GM23338 (cell line): ENCODE measurements at regions not wholly inside any gene's neighbourhood (a gene's known extent, or its start where the extent isn't known, plus 50 kb on each side); places are given as distances from the start of the nearest gene placed in this dataset.

Source experiments
- ATAC-seq: fragments of 200-7000 bp; cut with Tn5 transposase; 3 replicates; pipeline ENCODE4 v1.9.1; 2020
- DNase-seq: peaks from one replicate; pipeline ENCODE4 v3.0.0-alpha.2; 2015; ENCODE audit warnings: low spot score
- H2AFZ ChIP-seq: fragments of 200-600 bp; sonication (generic); 2 replicates; pipeline ENCODE4 v1.8.0; 2016; ENCODE audit warnings: antibody characterized with exemption, mild to moderate bottlenecking, moderate library complexity
- H3F3A ChIP-seq: fragments of 200-600 bp; sonication (generic); replicated peaks from 2 replicates; pipeline ENCODE4 v1.8.0; 2017; ENCODE audit warnings: antibody characterized with exemption, mixed run types, low read depth
- H3K27ac ChIP-seq: fragments of 200-600 bp; sonication (generic); 2 replicates; pipeline ENCODE4 v1.6.1; 2016; ENCODE audit warnings: low read depth
- H3K27me3 ChIP-seq: fragments of 200-600 bp; sonication (generic); 2 replicates; pipeline ENCODE4 v1.8.0; 2016; ENCODE audit warnings: mild to moderate bottlenecking, mixed run types, moderate library complexity; ENCODE audit not compliant: insufficient read depth
- H3K36me3 ChIP-seq: fragments of 200-600 bp; sonication (generic); 2 replicates; pipeline ENCODE4 v1.8.0; 2016; ENCODE audit warnings: mild to moderate bottlenecking; ENCODE audit not compliant: insufficient read depth
- H3K4me1 ChIP-seq: fragments of 200-600 bp; sonication (generic); 2 replicates; pipeline ENCODE4 v1.8.0; 2016; ENCODE audit warnings: mild to moderate bottlenecking, moderate library complexity; ENCODE audit not compliant: insufficient read depth
- H3K4me2 ChIP-seq: fragments of 200-600 bp; sonication (generic); 2 replicates; pipeline ENCODE4 v1.7.1; 2017; ENCODE audit warnings: mixed run types
- H3K4me3 ChIP-seq: fragments of 200-600 bp; sonication (generic); 2 replicates; pipeline ENCODE4 v1.6.1; 2016; ENCODE audit warnings: mixed run types
- H3K79me2 ChIP-seq: fragments of 200-600 bp; sonication (generic); replicated peaks from 2 replicates; pipeline ENCODE4 v1.8.0; 2017; ENCODE audit warnings: mild to moderate bottlenecking; ENCODE audit not compliant: insufficient read depth
- H3K9me2 ChIP-seq: fragments of 200-600 bp; sonication (generic); 2 replicates; pipeline ENCODE4 v1.8.0; 2017; ENCODE audit not compliant: insufficient read depth
- H4K20me1 ChIP-seq: fragments of 200-600 bp; sonication (generic); replicated peaks from 2 replicates; pipeline ENCODE4 v1.8.0; 2017; ENCODE audit warnings: mild to moderate bottlenecking; ENCODE audit not compliant: insufficient read depth
- H3K27ac Mint-ChIP-seq: 2 replicates; pipeline ENCODE4 v1.8.0; 2020; ENCODE audit warnings: inconsistent platforms, mild to moderate bottlenecking, moderate library complexity, mixed read lengths
- H3K27me3 Mint-ChIP-seq: 3 replicates; pipeline ENCODE4 v1.8.0; 2022; ENCODE audit warnings: low read depth, mild to moderate bottlenecking, moderate library complexity, mixed read lengths, inconsistent platforms; ENCODE audit not compliant: insufficient read depth, poor library complexity
- H3K36me3 Mint-ChIP-seq: 3 replicates; pipeline ENCODE4 v1.8.0; 2021; ENCODE audit warnings: low read depth, mild to moderate bottlenecking, inconsistent platforms, moderate library complexity, mixed read lengths
- H3K4me1 Mint-ChIP-seq: 3 replicates; pipeline ENCODE4 v1.8.0; 2020; ENCODE audit warnings: mild to moderate bottlenecking, inconsistent platforms, mixed read lengths
- H3K4me3 Mint-ChIP-seq: 3 replicates; pipeline ENCODE4 v1.8.0; 2021; ENCODE audit warnings: moderate library complexity, mild to moderate bottlenecking, inconsistent platforms, mixed read lengths
- H3K9me3 Mint-ChIP-seq: 3 replicates; pipeline ENCODE4 v1.8.0; 2020; ENCODE audit warnings: moderate library complexity, mild to moderate bottlenecking, inconsistent platforms, mixed read lengths
- EZH2phosphoT487 ChIP-seq: fragments of 200-600 bp; sonication (generic); IDR thresholded peaks from one replicate; pipeline ENCODE4 v1.8.1; 2018; ENCODE audit warnings: antibody characterized with exemption; ENCODE audit not compliant: unreplicated experiment
- JUNB ChIP-seq: IDR thresholded peaks from one replicate; pipeline ENCODE4 v1.6.1; 2016; ENCODE audit warnings: antibody characterized with exemption; ENCODE audit not compliant: unreplicated experiment
- NANOG ChIP-seq: IDR thresholded peaks from 2 replicates; pipeline ENCODE4 v1.6.1; 2016; ENCODE audit warnings: antibody characterized with exemption, borderline replicate concordance
- POLR2AphosphoS5 ChIP-seq: IDR thresholded peaks from 2 replicates; pipeline ENCODE4 v1.6.1; 2016; ENCODE audit warnings: antibody characterized with exemption, low read depth
- STAT1 ChIP-seq: IDR thresholded peaks from one replicate; pipeline ENCODE4 v1.6.1; 2016; ENCODE audit warnings: antibody characterized with exemption; ENCODE audit not compliant: unreplicated experiment
- ZNF114 ChIP-seq: fragments of 250-450 bp; sonication (Bioruptor Pico); IDR thresholded peaks from 2 replicates; pipeline ENCODE4 v1.5.0; 2020; ENCODE audit warnings: mild to moderate bottlenecking, moderate library complexity
- TF ChIP-seq, protein P1 (sequence below), 2 experiments: fragments of 200-600 bp in 1 of 2; sonication (generic) in 1 of 2; conservative IDR thresholded peaks; 2 replicates each; pipeline versions ENCODE4 v1.5.1 to v1.6.1; 2016 to 2017; ENCODE audit warnings: antibody characterized with exemption in 2 of 2, low read depth in 2 of 2, mild to moderate bottlenecking in 2 of 2, moderate library complexity in 1 of 2
- TF ChIP-seq, protein P2 (sequence below): fragments of 250-450 bp; sonication (Bioruptor Pico); IDR thresholded peaks from 2 replicates; pipeline ENCODE4 v1.5.0; 2020; ENCODE audit warnings: mild to moderate bottlenecking, moderate library complexity

GRCh38 chr12:84660139-84660538 lies 252.5 kb downstream of the SLC6A15 start:
- peaks cover 4% of the 10 kb centered on the region; the same call in 1 of the 2 replicates for H3K4me1 ChIP-seq
- Mint-ChIP-seq H3K9me3 (no peaks in the 10 kb centered on the region), H3K4me3 (no peak overlapping the region), H3K27me3 (no peaks in the 10 kb centered on the region), H3K4me1 (peaks cover 11% of the 10 kb centered on the region; the same call in 2 of the 3 replicates), H3K27ac (no peak overlapping the region), H3K36me3 (no peaks in the 10 kb centered on the region)
- ATAC-seq (no peak), DNase-seq (no peak)
- H4K20me1 ChIP-seq, result no peaks in the 10 kb centered on the region
- no peak for TF ChIP-seq STAT1
- TF ChIP-seq ZNF114, result no peak
- TF ChIP-seq POLR2AphosphoS5, result no peak
- TF ChIP-seq, protein P1, sequence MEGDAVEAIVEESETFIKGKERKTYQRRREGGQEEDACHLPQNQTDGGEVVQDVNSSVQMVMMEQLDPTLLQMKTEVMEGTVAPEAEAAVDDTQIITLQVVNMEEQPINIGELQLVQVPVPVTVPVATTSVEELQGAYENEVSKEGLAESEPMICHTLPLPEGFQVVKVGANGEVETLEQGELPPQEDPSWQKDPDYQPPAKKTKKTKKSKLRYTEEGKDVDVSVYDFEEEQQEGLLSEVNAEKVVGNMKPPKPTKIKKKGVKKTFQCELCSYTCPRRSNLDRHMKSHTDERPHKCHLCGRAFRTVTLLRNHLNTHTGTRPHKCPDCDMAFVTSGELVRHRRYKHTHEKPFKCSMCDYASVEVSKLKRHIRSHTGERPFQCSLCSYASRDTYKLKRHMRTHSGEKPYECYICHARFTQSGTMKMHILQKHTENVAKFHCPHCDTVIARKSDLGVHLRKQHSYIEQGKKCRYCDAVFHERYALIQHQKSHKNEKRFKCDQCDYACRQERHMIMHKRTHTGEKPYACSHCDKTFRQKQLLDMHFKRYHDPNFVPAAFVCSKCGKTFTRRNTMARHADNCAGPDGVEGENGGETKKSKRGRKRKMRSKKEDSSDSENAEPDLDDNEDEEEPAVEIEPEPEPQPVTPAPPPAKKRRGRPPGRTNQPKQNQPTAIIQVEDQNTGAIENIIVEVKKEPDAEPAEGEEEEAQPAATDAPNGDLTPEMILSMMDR (conservative IDR thresholded peaks at IDR 0.05; ENCODE audit: low read depth in 2 of 2), result no peak
- TF ChIP-seq JUNB, result no peak
- TF ChIP-seq, protein P2, sequence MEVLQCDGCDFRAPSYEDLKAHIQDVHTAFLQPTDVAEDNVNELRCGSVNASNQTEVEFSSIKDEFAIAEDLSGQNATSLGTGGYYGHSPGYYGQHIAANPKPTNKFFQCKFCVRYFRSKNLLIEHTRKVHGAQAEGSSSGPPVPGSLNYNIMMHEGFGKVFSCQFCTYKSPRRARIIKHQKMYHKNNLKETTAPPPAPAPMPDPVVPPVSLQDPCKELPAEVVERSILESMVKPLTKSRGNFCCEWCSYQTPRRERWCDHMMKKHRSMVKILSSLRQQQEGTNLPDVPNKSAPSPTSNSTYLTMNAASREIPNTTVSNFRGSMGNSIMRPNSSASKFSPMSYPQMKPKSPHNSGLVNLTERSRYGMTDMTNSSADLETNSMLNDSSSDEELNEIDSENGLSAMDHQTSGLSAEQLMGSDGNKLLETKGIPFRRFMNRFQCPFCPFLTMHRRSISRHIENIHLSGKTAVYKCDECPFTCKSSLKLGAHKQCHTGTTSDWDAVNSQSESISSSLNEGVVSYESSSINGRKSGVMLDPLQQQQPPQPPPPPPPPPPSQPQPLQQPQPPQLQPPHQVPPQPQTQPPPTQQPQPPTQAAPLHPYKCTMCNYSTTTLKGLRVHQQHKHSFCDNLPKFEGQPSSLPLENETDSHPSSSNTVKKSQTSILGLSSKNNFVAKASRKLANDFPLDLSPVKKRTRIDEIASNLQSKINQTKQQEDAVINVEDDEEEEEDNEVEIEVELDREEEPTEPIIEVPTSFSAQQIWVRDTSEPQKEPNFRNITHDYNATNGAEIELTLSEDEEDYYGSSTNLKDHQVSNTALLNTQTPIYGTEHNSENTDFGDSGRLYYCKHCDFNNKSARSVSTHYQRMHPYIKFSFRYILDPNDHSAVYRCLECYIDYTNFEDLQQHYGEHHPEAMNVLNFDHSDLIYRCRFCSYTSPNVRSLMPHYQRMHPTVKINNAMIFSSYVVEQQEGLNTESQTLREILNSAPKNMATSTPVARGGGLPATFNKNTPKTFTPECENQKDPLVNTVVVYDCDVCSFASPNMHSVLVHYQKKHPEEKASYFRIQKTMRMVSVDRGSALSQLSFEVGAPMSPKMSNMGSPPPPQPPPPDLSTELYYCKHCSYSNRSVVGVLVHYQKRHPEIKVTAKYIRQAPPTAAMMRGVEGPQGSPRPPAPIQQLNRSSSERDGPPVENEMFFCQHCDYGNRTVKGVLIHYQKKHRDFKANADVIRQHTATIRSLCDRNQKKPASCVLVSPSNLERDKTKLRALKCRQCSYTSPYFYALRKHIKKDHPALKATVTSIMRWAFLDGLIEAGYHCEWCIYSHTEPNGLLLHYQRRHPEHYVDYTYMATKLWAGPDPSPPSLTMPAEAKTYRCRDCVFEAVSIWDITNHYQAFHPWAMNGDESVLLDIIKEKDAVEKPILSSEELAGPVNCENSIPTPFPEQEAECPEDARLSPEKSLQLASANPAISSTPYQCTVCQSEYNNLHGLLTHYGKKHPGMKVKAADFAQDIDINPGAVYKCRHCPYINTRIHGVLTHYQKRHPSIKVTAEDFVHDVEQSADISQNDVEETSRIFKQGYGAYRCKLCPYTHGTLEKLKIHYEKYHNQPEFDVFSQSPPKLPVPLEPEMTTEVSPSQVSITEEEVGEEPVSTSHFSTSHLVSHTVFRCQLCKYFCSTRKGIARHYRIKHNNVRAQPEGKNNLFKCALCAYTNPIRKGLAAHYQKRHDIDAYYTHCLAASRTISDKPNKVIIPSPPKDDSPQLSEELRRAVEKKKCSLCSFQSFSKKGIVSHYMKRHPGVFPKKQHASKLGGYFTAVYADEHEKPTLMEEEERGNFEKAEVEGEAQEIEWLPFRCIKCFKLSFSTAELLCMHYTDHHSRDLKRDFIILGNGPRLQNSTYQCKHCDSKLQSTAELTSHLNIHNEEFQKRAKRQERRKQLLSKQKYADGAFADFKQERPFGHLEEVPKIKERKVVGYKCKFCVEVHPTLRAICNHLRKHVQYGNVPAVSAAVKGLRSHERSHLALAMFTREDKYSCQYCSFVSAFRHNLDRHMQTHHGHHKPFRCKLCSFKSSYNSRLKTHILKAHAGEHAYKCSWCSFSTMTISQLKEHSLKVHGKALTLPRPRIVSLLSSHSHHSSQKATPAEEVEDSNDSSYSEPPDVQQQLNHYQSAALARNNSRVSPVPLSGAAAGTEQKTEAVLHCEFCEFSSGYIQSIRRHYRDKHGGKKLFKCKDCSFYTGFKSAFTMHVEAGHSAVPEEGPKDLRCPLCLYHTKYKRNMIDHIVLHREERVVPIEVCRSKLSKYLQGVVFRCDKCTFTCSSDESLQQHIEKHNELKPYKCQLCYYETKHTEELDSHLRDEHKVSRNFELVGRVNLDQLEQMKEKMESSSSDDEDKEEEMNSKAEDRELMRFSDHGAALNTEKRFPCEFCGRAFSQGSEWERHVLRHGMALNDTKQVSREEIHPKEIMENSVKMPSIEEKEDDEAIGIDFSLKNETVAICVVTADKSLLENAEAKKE, result no peak
- TF ChIP-seq EZH2phosphoT487, result no peak
- TF ChIP-seq NANOG, result no peak
- no peaks in the 10 kb centered on the region for H3K27me3 ChIP-seq
- H3K79me2 ChIP-seq, result no peaks in the 10 kb centered on the region
- H3K9me2 ChIP-seq, result no peaks in the 10 kb centered on the region
- no peak overlapping the region for H2AFZ ChIP-seq
- no peaks in the 10 kb centered on the region for H3F3A ChIP-seq
- no peak overlapping the region for H3K27ac ChIP-seq
- H3K4me2 ChIP-seq, result no peak overlapping the region
- no peaks in the 10 kb centered on the region for H3K36me3 ChIP-seq
- H3K4me3 ChIP-seq, result no peak overlapping the region
